Effector memory CD8-positive, alpha-beta T cell (primary cell): ENCODE measurements at regions not wholly inside any gene's neighbourhood (a gene's known extent, or its start where the extent isn't known, plus 50 kb on each side); places are given as distances from the start of the nearest gene placed in this dataset.
"Not testable (repeated sequence)": the region's sequence is repeated elsewhere in the genome, so short reads cannot be mapped to it uniquely, and the experiment has no call there.

ENCODE experiments used
- ATAC-seq: fragments of 150-1000 bp; cut with Tn5 transposase; replicated peaks from 2 replicates; pipeline ENCODE4 v1.10.0; 2021; ENCODE audit warnings: mild to moderate bottlenecking, moderate library complexity
- DNase-seq, 3 experiments: peaks; one replicate each; pipeline ENCODE4 v3.0.0; 2021
- H3K27ac Mint-ChIP-seq, 2 donors: one replicate each; pipeline ENCODE4 v1.8.0; 2022; ENCODE audit warnings: mild to moderate bottlenecking in 2 of 2, mixed read lengths in 2 of 2, moderate library complexity in 2 of 2
- H3K27me3 Mint-ChIP-seq, 2 donors: one replicate each; pipeline ENCODE4 v1.8.0; 2022; ENCODE audit warnings: mixed read lengths in 2 of 2
- H3K36me3 Mint-ChIP-seq: one replicate; pipeline ENCODE4 v1.8.0; 2022; ENCODE audit warnings: mild to moderate bottlenecking, moderate library complexity, mixed read lengths; ENCODE audit not compliant: insufficient read depth
- H3K4me1 Mint-ChIP-seq, 2 donors: one replicate each; pipeline ENCODE4 v1.8.0; 2022; ENCODE audit warnings: low read depth in 2 of 2, mixed read lengths in 2 of 2
- H3K4me3 Mint-ChIP-seq, 2 donors: one replicate each; pipeline ENCODE4 v1.8.0; 2022; ENCODE audit warnings: mild to moderate bottlenecking in 2 of 2, mixed read lengths in 2 of 2, moderate library complexity in 2 of 2
- H3K9me3 Mint-ChIP-seq, 2 donors: one replicate each; pipeline ENCODE4 v1.8.0; 2022; ENCODE audit warnings: mixed read lengths in 2 of 2

DNA sequence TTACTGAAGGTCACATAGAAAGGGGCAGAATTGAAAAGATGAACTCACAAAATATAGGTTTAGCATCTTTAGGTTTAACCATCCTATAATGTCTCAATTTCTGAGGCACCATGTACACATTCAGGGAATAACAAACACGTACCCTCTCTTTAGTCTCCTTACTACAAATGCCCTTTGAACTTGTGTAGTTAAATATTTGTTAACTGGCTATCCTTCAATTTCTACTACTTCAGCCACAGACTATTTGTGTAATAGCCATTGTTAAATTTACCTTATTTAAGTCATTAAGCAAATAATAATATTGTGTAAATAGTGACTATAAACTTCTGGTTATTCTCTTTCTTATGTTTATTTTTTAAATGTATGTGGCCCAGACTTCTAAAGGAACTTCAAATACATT, 600.5 kb downstream of the KCNT2 start:
- no peak for DNase-seq
- Mint-ChIP-seq H3K9me3 (no peaks in the 10 kb centered on the region), H3K27ac (no peak overlapping the region), H3K4me1 (no peaks in the 10 kb centered on the region), H3K27me3 (no peaks in the 10 kb centered on the region), H3K36me3 (no peaks in the 10 kb centered on the region), H3K4me3 (no peak overlapping the region)
- no peak for ATAC-seq

DNA sequence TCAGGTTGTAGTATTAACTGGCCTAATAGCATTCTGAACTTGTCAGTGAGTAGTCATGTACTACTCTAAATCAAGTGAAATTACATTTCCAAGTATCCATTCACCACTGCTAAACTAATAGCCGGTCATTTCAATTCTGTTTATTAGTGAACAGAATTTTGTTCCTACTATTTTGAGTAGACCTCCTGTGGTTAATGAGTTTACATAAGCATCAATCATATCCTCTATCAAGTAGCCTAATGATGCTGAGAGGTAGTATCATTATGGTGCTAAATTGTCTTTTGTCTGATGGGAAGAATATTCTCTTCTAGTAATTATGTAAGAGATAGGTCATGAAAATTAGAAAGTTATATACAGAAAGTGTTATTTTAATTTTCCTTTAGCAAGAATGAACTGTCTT, 602.8 kb downstream of the KCNT2 start:
- Mint-ChIP-seq H3K27me3 (no peaks in the 10 kb centered on the region), H3K4me3 (no peak overlapping the region), H3K9me3 (peaks cover 0 to 3% of the 10 kb centered on the region in 2 donors), H3K27ac (no peak overlapping the region), H3K36me3 (no peaks in the 10 kb centered on the region), H3K4me1 (no peaks in the 10 kb centered on the region)
- ATAC-seq = no peak
- DNase-seq = no peak

DNA sequence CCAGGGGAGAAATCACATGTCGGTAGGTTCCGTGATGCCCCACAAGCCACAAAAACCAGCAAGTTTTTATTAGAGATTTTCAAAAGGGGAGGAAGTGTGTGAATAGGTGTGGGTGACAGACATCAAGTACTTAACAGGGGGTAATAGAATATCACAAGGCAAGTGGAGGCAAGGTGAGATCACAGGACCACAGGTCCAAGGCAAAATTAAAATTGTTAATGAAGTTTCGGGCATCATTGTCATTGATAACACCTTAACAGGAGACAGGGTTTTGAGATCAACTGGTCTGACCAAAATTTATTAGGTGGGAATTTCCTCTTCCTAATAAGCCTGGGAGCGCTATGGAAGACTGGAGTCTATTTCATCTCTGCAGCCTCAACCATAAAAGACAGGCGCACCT, 603.9 kb downstream of the KCNT2 start:
- not testable (repeated sequence) for DNase-seq, H3K4me3 Mint-ChIP-seq, H3K27ac Mint-ChIP-seq, H3K36me3 Mint-ChIP-seq, H3K9me3 Mint-ChIP-seq, H3K4me1 Mint-ChIP-seq, ATAC-seq, H3K27me3 Mint-ChIP-seq

DNA sequence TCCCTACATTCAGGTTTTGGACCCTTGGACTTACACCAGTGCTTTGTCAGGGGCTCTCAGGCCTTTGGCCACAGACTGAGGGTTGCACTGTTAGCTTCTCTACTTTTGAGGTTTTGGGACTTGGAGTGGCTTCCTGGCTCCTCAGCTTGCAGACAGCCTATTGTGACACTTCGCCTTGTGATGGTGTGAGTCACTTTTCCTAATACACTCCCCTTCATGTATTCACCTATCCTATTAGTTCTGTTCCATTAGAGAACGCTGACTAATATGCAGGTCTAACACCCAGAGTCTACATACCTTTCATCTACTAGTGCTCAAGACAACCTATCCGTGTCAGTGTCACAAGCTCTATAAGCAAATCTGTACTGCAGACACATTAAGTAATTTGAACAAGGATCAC, 605.3 kb downstream of the KCNT2 start:
- no peaks in the 10 kb centered on the region for H3K4me1 Mint-ChIP-seq
- ATAC-seq (no peak), DNase-seq (no peak)
- no peaks in the 10 kb centered on the region for H3K27me3 Mint-ChIP-seq
- no peak overlapping the region for H3K4me3 Mint-ChIP-seq
- no peaks in the 10 kb centered on the region for H3K36me3 Mint-ChIP-seq
- H3K27ac Mint-ChIP-seq = no peak overlapping the region
- H3K9me3 Mint-ChIP-seq = peaks cover 4 to 6% of the 10 kb centered on the region in 2 donors

DNA sequence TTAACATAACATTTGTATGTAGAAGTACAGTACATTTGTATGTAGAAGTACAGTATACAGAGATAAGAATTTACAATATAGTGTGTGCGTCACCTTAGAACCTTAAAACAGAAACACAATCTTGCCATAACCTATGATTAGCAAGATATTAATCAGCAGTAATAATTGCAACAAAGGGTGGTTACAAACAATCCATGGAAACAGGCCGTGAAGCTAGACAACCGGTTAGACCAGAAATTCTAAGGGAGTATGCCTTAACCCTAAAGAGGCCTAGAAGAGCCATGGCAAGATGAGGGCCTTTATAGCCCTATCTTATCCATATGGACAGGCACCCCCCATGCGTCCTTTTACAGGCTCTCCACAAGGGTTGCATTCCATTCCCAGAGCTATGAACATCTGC, 605.9 kb downstream of the KCNT2 start:
- not testable (repeated sequence) for H3K4me3 Mint-ChIP-seq, H3K4me1 Mint-ChIP-seq, ATAC-seq, H3K27ac Mint-ChIP-seq, DNase-seq, H3K36me3 Mint-ChIP-seq, H3K27me3 Mint-ChIP-seq, H3K9me3 Mint-ChIP-seq

DNA sequence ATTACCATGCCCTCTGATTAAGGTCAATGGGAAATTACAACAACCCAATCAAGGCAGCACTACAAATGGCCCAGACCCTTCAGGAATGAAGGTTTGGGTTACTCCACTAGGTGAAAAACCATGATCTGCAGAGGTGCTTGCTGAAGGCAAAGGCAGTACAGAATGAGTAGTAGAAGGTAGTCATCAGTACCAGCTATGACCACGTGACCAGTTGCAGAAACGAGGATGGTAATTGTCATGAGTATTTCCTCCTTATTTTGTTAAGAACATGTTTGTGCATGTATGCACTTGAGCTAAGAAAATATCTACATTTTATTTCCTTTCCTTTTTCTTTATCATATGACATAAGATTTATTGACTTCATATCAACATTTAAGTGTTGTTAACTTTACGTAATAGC, 607.1 kb downstream of the KCNT2 start:
- Mint-ChIP-seq H3K36me3 (no peaks in the 10 kb centered on the region), H3K4me1 (no peaks in the 10 kb centered on the region), H3K4me3 (no peak overlapping the region), H3K27me3 (no peaks in the 10 kb centered on the region), H3K9me3 (peaks cover 4 to 7% of the 10 kb centered on the region in 2 donors), H3K27ac (no peak overlapping the region)
- DNase-seq (no peak), ATAC-seq (no peak)

DNA sequence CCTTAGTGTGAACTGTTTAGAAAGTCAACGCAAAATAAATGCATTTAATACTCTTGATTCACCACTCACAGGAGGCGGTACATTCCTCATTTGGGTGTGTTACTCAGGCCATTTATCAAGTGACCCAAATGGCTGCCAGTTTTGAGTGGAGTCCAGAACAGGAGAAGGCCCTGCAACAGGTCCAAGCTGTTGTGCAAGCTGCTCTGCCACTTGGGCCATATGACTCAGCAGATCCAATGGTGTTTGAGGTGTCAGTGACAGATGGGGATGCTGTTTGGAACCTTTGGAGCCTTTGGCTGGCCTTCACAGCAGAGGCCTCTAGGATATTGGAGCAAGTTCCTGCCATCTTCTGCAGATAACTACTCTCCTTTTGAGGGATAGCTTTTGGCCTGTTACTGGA, 609.2 kb downstream of the KCNT2 start:
- H3K27ac Mint-ChIP-seq = no peak overlapping the region
- ATAC-seq = no peak
- H3K27me3 Mint-ChIP-seq = no peaks in the 10 kb centered on the region
- DNase-seq = no peak
- no peak overlapping the region for H3K4me3 Mint-ChIP-seq
- no peaks in the 10 kb centered on the region for H3K36me3 Mint-ChIP-seq
- H3K9me3 Mint-ChIP-seq = peaks cover 4 to 7% of the 10 kb centered on the region in 2 donors
- H3K4me1 Mint-ChIP-seq = no peaks in the 10 kb centered on the region

DNA sequence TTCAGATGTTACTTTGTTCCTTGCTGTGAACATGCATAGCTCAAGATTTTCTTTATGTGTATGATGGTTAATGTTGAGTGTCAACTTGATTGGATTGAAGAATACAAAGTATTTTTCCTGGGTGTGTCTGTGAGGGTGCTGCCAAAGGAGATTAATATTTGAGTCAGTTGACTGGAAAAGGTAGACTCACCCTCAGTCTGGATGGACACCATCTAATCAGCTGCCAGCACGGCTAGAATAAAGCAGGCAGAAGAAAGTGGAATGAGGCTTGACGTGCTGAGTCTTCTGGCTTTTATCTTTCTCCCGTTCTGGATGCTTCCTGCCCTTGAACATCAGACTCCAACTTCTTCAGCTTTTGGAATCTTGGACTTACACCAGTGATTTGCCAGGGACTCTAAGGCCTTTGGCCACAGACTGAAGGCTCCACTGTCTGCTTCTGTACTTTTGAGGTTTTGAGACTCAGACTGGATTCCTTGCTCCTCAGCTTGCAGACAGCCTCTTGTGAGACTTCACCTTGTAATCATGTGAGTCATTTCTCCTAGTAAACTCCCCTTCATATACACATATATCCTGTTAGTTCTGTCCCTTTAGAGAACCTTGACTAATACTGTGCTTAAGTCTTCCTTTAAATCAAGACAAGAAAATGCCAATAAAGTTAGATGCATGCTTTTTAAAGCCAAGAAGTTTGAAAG, 626.6 kb downstream of the KCNT2 start:
- Mint-ChIP-seq H3K27me3 (no peaks in the 10 kb centered on the region), H3K9me3 (peaks cover 2 to 13% of the 10 kb centered on the region in 2 donors), H3K4me3 (no peak overlapping the region), H3K27ac (no peak overlapping the region), H3K4me1 (no peaks in the 10 kb centered on the region), H3K36me3 (no peaks in the 10 kb centered on the region)
- ATAC-seq = no peak
- DNase-seq = no peak

DNA sequence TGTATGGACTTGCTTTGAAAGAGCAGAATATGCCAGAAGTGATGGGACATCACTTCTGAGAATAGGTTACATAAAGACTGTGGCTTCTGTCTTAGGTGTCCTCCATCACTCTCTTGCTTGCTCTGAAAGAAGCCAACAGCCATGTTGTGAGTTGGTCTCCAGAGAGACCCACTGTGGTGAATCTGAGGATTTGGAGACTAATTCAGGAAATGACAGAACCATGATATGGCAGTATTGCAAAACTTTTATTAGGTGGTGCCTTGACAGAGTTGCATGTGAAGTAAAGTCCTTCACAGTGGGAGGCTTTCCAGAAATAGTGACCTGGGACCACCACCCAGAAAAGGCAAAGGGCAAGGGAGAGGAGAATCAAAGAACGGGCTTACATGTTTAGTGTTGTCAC, 628.6 kb downstream of the KCNT2 start:
- H3K9me3 Mint-ChIP-seq = peaks cover 4 to 18% of the 10 kb centered on the region in 2 donors
- no peak overlapping the region for H3K27ac Mint-ChIP-seq
- no peak overlapping the region for H3K4me3 Mint-ChIP-seq
- ATAC-seq = no peak
- no peak for DNase-seq
- H3K36me3 Mint-ChIP-seq = no peaks in the 10 kb centered on the region
- no peaks in the 10 kb centered on the region for H3K27me3 Mint-ChIP-seq
- no peaks in the 10 kb centered on the region for H3K4me1 Mint-ChIP-seq

DNA sequence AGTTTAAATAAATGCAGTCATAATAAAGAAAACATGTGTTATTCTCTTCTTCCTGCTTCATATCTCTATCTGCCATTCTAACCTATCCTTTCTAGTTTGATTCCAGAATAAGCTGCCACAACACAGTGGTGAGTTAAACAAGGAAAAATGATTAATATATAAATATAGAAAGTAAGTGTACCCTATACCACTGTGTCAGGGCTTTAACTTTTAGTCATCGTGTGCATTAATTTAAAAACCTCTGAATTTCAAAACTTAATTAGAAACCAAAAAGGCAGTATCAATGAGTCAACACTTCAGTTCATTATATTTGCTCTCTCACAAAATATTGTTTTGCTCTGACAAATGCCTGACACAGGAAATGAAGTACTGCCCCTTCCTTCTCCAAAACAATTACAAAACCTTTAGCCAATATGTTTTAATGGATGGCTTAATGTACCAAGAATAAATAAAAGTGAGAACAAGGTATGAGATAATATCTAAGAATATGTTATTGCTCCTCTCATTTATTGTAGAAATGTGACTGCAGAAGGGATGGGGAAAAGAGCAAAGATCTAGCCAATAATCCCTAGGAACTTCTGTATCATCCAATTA, 634.8 kb downstream of the KCNT2 start:
- ATAC-seq = no peak

DNA sequence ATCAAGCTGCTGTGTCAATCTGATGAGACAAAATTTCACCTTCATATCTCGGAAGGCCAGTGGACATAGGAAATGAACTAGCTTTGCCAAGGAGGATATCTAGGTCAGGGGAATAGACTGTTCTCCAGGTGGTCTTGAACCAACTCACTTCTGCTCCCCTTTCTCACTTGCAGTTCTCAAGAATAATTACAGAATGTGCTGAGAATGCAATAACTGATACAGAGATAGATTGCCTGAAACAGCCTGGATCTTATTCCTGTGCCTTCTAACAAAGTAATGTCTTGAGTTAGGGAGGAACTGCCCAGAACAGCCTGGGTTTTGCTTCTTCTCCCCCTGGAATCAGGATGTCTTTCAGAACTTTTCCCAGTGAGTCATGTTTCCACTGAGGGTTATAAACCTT, 636.7 kb downstream of the KCNT2 start:
- Mint-ChIP-seq H3K9me3 (peaks cover 4 to 5% of the 10 kb centered on the region in 2 donors), H3K4me1 (no peaks in the 10 kb centered on the region), H3K4me3 (no peak overlapping the region), H3K27ac (no peak overlapping the region), H3K36me3 (no peaks in the 10 kb centered on the region), H3K27me3 (no peaks in the 10 kb centered on the region)
- no peak for ATAC-seq
- no peak for DNase-seq

More for the DNA sequence above, 634.8 kb downstream of the KCNT2 start:
- Mint-ChIP-seq H3K36me3 (no peaks in the 10 kb centered on the region), H3K27me3 (no peaks in the 10 kb centered on the region), H3K4me3 (no peak overlapping the region), H3K4me1 (no peaks in the 10 kb centered on the region), H3K27ac (no peak overlapping the region), H3K9me3 (peaks cover 4 to 5% of the 10 kb centered on the region in 2 donors)
- no peak for DNase-seq

DNA sequence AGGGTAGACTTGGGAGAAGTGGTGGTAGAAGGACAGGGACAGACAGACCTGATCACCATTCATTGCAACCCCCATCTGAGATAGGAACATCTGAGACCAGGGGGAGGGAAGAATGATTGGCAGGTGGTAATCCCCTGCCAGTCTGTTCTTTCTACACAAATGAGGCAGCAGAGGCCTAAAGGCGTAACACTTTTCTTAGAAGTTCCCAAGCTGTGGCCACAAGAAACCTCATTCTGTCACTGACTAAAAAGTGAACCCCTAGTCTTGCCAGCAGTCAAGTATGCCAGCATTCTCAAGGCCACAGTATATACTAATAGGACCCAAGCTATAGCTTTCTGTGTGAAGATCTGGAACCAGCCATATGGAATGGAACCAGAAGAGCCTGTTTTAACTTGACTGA, 638.0 kb downstream of the KCNT2 start:
- no peaks in the 10 kb centered on the region for H3K4me1 Mint-ChIP-seq
- no peak for DNase-seq
- H3K4me3 Mint-ChIP-seq = no peak overlapping the region
- peaks cover 0 to 8% of the 10 kb centered on the region in 2 donors for H3K9me3 Mint-ChIP-seq
- H3K36me3 Mint-ChIP-seq = no peaks in the 10 kb centered on the region
- no peak for ATAC-seq
- no peaks in the 10 kb centered on the region for H3K27me3 Mint-ChIP-seq
- H3K27ac Mint-ChIP-seq = no peak overlapping the region

DNA sequence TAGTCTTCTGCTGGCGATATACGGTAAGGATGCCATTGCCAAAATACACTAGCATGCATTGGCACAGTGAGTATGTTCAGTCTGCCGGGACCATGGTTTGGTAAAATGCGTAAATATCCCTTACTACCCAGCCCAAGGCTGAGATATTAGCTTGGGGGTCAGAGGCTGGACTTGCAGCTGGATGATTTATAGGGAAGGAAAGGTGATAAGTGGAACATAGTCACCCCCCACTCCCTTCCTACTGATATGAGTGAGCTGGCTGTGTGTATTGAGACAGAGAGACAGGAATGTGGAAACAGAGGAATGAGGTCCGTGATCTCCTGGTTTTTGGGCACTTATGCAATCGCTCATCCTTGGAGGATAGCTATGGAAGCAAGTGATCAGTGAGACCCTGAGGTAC, 642.8 kb downstream of the KCNT2 start:
- ATAC-seq (no peak), DNase-seq (no peak)
- no peaks in the 10 kb centered on the region for H3K27me3 Mint-ChIP-seq
- no peak overlapping the region for H3K4me3 Mint-ChIP-seq
- H3K36me3 Mint-ChIP-seq = no peaks in the 10 kb centered on the region
- H3K27ac Mint-ChIP-seq = no peak overlapping the region
- H3K4me1 Mint-ChIP-seq = no peaks in the 10 kb centered on the region
- peaks cover 0 to 8% of the 10 kb centered on the region in 2 donors for H3K9me3 Mint-ChIP-seq

DNA sequence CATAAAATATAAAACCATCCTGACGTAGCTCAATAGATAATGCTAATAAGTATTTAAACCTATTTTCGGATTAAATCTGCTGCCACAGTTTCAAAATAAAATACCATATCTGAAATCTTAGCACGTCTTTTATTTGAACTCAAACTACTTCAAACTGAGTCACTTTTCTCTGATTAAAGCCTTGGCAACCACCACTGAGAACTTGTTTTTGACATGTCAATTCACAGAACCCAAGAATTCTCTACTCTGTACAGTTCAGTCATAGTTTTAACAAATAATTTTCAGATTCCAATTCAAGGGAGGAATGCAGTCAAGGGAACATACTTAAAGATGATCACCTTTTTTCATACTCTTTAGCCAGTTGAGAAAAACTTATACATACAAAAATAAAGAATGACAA, 643.2 kb downstream of the KCNT2 start:
- no peak for DNase-seq
- Mint-ChIP-seq H3K36me3 (no peaks in the 10 kb centered on the region), H3K27ac (no peak overlapping the region), H3K4me3 (no peak overlapping the region), H3K27me3 (no peaks in the 10 kb centered on the region), H3K9me3 (peaks cover 0 to 9% of the 10 kb centered on the region in 2 donors), H3K4me1 (no peaks in the 10 kb centered on the region)
- ATAC-seq = no peak
